A172 (cell line): ENCODE measurements at regions not wholly inside any gene's neighbourhood (a gene's known extent, or its start where the extent isn't known, plus 50 kb on each side); places are given as distances from the start of the nearest gene placed in this dataset.

Experiments
- DNase-seq: peaks from one replicate; pipeline ENCODE4 v3.0.0-alpha.2; 2015; ENCODE audit warnings: low spot score

- DNase-seq = no peak
These were observed 136.4 kb downstream of the ICE1 start for GRCh38 chr5:5558638-5559527.

- no peak for DNase-seq
These were observed 135.6 kb downstream of the ICE1 start for GRCh38 chr5:5558102-5558501.

- DNase-seq = no peak
These were observed 129.0 kb downstream of the ICE1 start for GRCh38 chr5:5551499-5551898.

GRCh38 chr5:5546408-5546807, 123.9 kb downstream of the ICE1 start:
- no peak for DNase-seq

- DNase-seq = no peak
These were observed 121.7 kb downstream of the ICE1 start for GRCh38 chr5:5544094-5544663.

- DNase-seq = no peak
These were observed 120.2 kb downstream of the ICE1 start for GRCh38 chr5:5542654-5543053.

- DNase-seq = no peak
These were observed 117.6 kb downstream of the ICE1 start for GRCh38 chr5:5540065-5540464.
